ENCODE measurements at regions not wholly inside any gene's neighbourhood (a gene's known extent, or its start where the extent isn't known, plus 50 kb on each side); places are given as distances from the start of the nearest gene placed in this dataset.

- H3K4me1 ChIP-seq (ENCODE audit: control insufficient read depth, insufficient read depth, low read length), result peaks cover 3% of the 10 kb centered on the region; the same call in 1 of the 2 replicates
- no peaks in the 10 kb centered on the region for H3K27me3 ChIP-seq (ENCODE audit: control insufficient read depth, insufficient read depth, low read length)
- H3K36me3 ChIP-seq (ENCODE audit: control insufficient read depth, insufficient read depth, low read length), result no peaks in the 10 kb centered on the region
- H3K9ac ChIP-seq (ENCODE audit: low read depth, low read length), result no peak overlapping the region
- no peaks in the 10 kb centered on the region for H3K9me3 ChIP-seq (ENCODE audit: control insufficient read depth, insufficient read depth, low read length)
- no peak overlapping the region for H3K4me3 ChIP-seq (ENCODE audit: low read depth, low read length)
- no peak overlapping the region for H3K27ac ChIP-seq (ENCODE audit: low read depth, low read length)
These were observed 59.7 kb upstream of the TCF20 start for GRCh38 chr22:42330170-42330569.

- no peaks in the 10 kb centered on the region for H3K36me3 ChIP-seq (ENCODE audit: control insufficient read depth, insufficient read depth, low read length)
- H3K4me3 ChIP-seq (ENCODE audit: low read depth, low read length), result no peak overlapping the region
- H3K27me3 ChIP-seq (ENCODE audit: control insufficient read depth, insufficient read depth, low read length), result no peaks in the 10 kb centered on the region
- no peaks in the 10 kb centered on the region for H3K9me3 ChIP-seq (ENCODE audit: control insufficient read depth, insufficient read depth, low read length)
- no peak overlapping the region for H3K9ac ChIP-seq (ENCODE audit: low read depth, low read length)
- H3K4me1 ChIP-seq (ENCODE audit: control insufficient read depth, insufficient read depth, low read length), result peaks cover 7% of the 10 kb centered on the region; the same call in 1 of the 2 replicates
- H3K27ac ChIP-seq (ENCODE audit: low read depth, low read length), result no peak overlapping the region
These were observed 59.1 kb upstream of the TCF20 start for GRCh38 chr22:42329504-42329903.

- no peaks in the 10 kb centered on the region for H3K27me3 ChIP-seq (ENCODE audit: control insufficient read depth, insufficient read depth, low read length)
- peaks cover 7% of the 10 kb centered on the region; the same call in 1 of the 2 replicates for H3K4me1 ChIP-seq (ENCODE audit: control insufficient read depth, insufficient read depth, low read length)
- no peak overlapping the region for H3K9ac ChIP-seq (ENCODE audit: low read depth, low read length)
- no peak overlapping the region for H3K4me3 ChIP-seq (ENCODE audit: low read depth, low read length)
- no peaks in the 10 kb centered on the region for H3K36me3 ChIP-seq (ENCODE audit: control insufficient read depth, insufficient read depth, low read length)
- no peaks in the 10 kb centered on the region for H3K9me3 ChIP-seq (ENCODE audit: control insufficient read depth, insufficient read depth, low read length)
- H3K27ac ChIP-seq (ENCODE audit: low read depth, low read length), result no peak overlapping the region
These were observed 58.3 kb upstream of the TCF20 start for GRCh38 chr22:42328784-42329145.

GRCh38 chr22:42328130-42328783 is 57.8 kb upstream of the TCF20 start:
- H3K36me3 ChIP-seq (ENCODE audit: control insufficient read depth, insufficient read depth, low read length), result no peaks in the 10 kb centered on the region
- no peak overlapping the region for H3K27ac ChIP-seq (ENCODE audit: low read depth, low read length)
- H3K4me1 ChIP-seq (ENCODE audit: control insufficient read depth, insufficient read depth, low read length), result peaks cover 7% of the 10 kb centered on the region; the same call in 1 of the 2 replicates
- H3K27me3 ChIP-seq (ENCODE audit: control insufficient read depth, insufficient read depth, low read length), result no peaks in the 10 kb centered on the region
- H3K9ac ChIP-seq (ENCODE audit: low read depth, low read length), result no peak overlapping the region
- H3K9me3 ChIP-seq (ENCODE audit: control insufficient read depth, insufficient read depth, low read length), result no peaks in the 10 kb centered on the region
- no peak overlapping the region for H3K4me3 ChIP-seq (ENCODE audit: low read depth, low read length)

- no peaks in the 10 kb centered on the region for H3K9me3 ChIP-seq (ENCODE audit: control insufficient read depth, insufficient read depth, low read length)
- no peaks in the 10 kb centered on the region for H3K27me3 ChIP-seq (ENCODE audit: control insufficient read depth, insufficient read depth, low read length)
- H3K36me3 ChIP-seq (ENCODE audit: control insufficient read depth, insufficient read depth, low read length), result no peaks in the 10 kb centered on the region
- peaks cover 7% of the 10 kb centered on the region; the same call in 1 of the 2 replicates for H3K4me1 ChIP-seq (ENCODE audit: control insufficient read depth, insufficient read depth, low read length)
- no peak overlapping the region for H3K9ac ChIP-seq (ENCODE audit: low read depth, low read length)
- no peak overlapping the region for H3K4me3 ChIP-seq (ENCODE audit: low read depth, low read length)
- no peak overlapping the region for H3K27ac ChIP-seq (ENCODE audit: low read depth, low read length)
These were observed 57.1 kb upstream of the TCF20 start for GRCh38 chr22:42327462-42328129.

GRCh38 chr22:42326801-42327200 is 56.3 kb upstream of the TCF20 start:
- no peak overlapping the region for H3K9ac ChIP-seq (ENCODE audit: low read depth, low read length)
- H3K9me3 ChIP-seq (ENCODE audit: control insufficient read depth, insufficient read depth, low read length), result no peaks in the 10 kb centered on the region
- no peak overlapping the region for H3K4me3 ChIP-seq (ENCODE audit: low read depth, low read length)
- no peak overlapping the region for H3K27ac ChIP-seq (ENCODE audit: low read depth, low read length)
- no peaks in the 10 kb centered on the region for H3K27me3 ChIP-seq (ENCODE audit: control insufficient read depth, insufficient read depth, low read length)
- H3K4me1 ChIP-seq (ENCODE audit: control insufficient read depth, insufficient read depth, low read length), result peaks cover 7% of the 10 kb centered on the region; the same call in 1 of the 2 replicates
- H3K36me3 ChIP-seq (ENCODE audit: control insufficient read depth, insufficient read depth, low read length), result no peaks in the 10 kb centered on the region

- Histone ChIP-seq H3K9me3 (ENCODE audit: control insufficient read depth, insufficient read depth, low read length) (no peaks in the 10 kb centered on the region), H3K36me3 (ENCODE audit: control insufficient read depth, insufficient read depth, low read length) (no peaks in the 10 kb centered on the region), H3K27ac (ENCODE audit: low read depth, low read length) (no peak overlapping the region), H3K4me1 (ENCODE audit: control insufficient read depth, insufficient read depth, low read length) (peaks cover 7% of the 10 kb centered on the region; the same call in 1 of the 2 replicates), H3K27me3 (ENCODE audit: control insufficient read depth, insufficient read depth, low read length) (no peaks in the 10 kb centered on the region), H3K9ac (ENCODE audit: low read depth, low read length) (no peak overlapping the region), H3K4me3 (ENCODE audit: low read depth, low read length) (no peak overlapping the region)
These were observed 55.8 kb upstream of the TCF20 start for GRCh38 chr22:42326301-42326700.

- Histone ChIP-seq H3K27me3 (ENCODE audit: control insufficient read depth, insufficient read depth, low read length) (no peaks in the 10 kb centered on the region), H3K36me3 (ENCODE audit: control insufficient read depth, insufficient read depth, low read length) (no peaks in the 10 kb centered on the region), H3K9ac (ENCODE audit: low read depth, low read length) (no peak overlapping the region), H3K4me1 (ENCODE audit: control insufficient read depth, insufficient read depth, low read length) (peaks cover 7% of the 10 kb centered on the region; the same call in 1 of the 2 replicates), H3K4me3 (ENCODE audit: low read depth, low read length) (no peak overlapping the region), H3K9me3 (ENCODE audit: control insufficient read depth, insufficient read depth, low read length) (no peaks in the 10 kb centered on the region), H3K27ac (ENCODE audit: low read depth, low read length) (no peak overlapping the region)
These were observed 54.7 kb upstream of the TCF20 start for GRCh38 chr22:42324990-42325710.

- Histone ChIP-seq H3K9ac (ENCODE audit: low read depth, low read length) (no peak overlapping the region), H3K4me3 (ENCODE audit: low read depth, low read length) (no peak overlapping the region), H3K9me3 (ENCODE audit: control insufficient read depth, insufficient read depth, low read length) (no peaks in the 10 kb centered on the region), H3K27me3 (ENCODE audit: control insufficient read depth, insufficient read depth, low read length) (no peaks in the 10 kb centered on the region), H3K36me3 (ENCODE audit: control insufficient read depth, insufficient read depth, low read length) (no peaks in the 10 kb centered on the region), H3K27ac (ENCODE audit: low read depth, low read length) (no peak overlapping the region), H3K4me1 (ENCODE audit: control insufficient read depth, insufficient read depth, low read length) (peaks cover 7% of the 10 kb centered on the region; the same call in 1 of the 2 replicates)
These were observed 54.1 kb upstream of the TCF20 start for GRCh38 chr22:42324566-42324965.

- H3K27me3 ChIP-seq (ENCODE audit: control insufficient read depth, insufficient read depth, low read length), result no peaks in the 10 kb centered on the region
- no peak overlapping the region for H3K4me3 ChIP-seq (ENCODE audit: low read depth, low read length)
These were observed 53.5 kb upstream of the TCF20 start for GRCh38 chr22:42323971-42324370.

GRCh38 chr22:42322562-42322926 is 52.1 kb upstream of the TCF20 start:
- no peak overlapping the region for H3K4me3 ChIP-seq (ENCODE audit: low read depth, low read length)
- no peaks in the 10 kb centered on the region for H3K9me3 ChIP-seq (ENCODE audit: control insufficient read depth, insufficient read depth, low read length)
- H3K36me3 ChIP-seq (ENCODE audit: control insufficient read depth, insufficient read depth, low read length), result no peaks in the 10 kb centered on the region
- no peaks in the 10 kb centered on the region for H3K27me3 ChIP-seq (ENCODE audit: control insufficient read depth, insufficient read depth, low read length)
- H3K27ac ChIP-seq (ENCODE audit: low read depth, low read length), result peak overlapping the region; percentile 9
- H3K4me1 ChIP-seq (ENCODE audit: control insufficient read depth, insufficient read depth, low read length), result peaks cover 7% of the 10 kb centered on the region; the same call in 1 of the 2 replicates
- H3K9ac ChIP-seq (ENCODE audit: low read depth, low read length), result no peak overlapping the region

More at GRCh38 chr22:42323971-42324370, 53.5 kb upstream of the TCF20 start:
- Histone ChIP-seq H3K27ac (ENCODE audit: low read depth, low read length) (no peak overlapping the region), H3K9me3 (ENCODE audit: control insufficient read depth, insufficient read depth, low read length) (no peaks in the 10 kb centered on the region), H3K36me3 (ENCODE audit: control insufficient read depth, insufficient read depth, low read length) (no peaks in the 10 kb centered on the region), H3K4me1 (ENCODE audit: control insufficient read depth, insufficient read depth, low read length) (peaks cover 7% of the 10 kb centered on the region; the same call in 1 of the 2 replicates), H3K9ac (ENCODE audit: low read depth, low read length) (no peak overlapping the region)
